SK-N-SH (cell line): ENCODE measurements at regions not wholly inside any gene's neighbourhood (a gene's known extent, or its start where the extent isn't known, plus 50 kb on each side); places are given as distances from the start of the nearest gene placed in this dataset.

ENCODE experiments used
- CTCF ChIP-seq: fragments of 200-600 bp; sonication (generic); IDR thresholded peaks from 2 replicates; pipeline ENCODE4 v1.6.1; 2017; ENCODE audit warnings: antibody characterized with exemption, mild to moderate bottlenecking, moderate library complexity
- FOXM1 ChIP-seq: IDR thresholded peaks from 2 replicates; pipeline ENCODE4 v1.4.0; 2012; ENCODE audit warnings: low read depth, mild to moderate bottlenecking
- POLR2AphosphoS5 ChIP-seq: IDR thresholded peaks from 2 replicates; pipeline ENCODE4 v1.6.1; 2012; ENCODE audit warnings: low read depth, low read length
- REST ChIP-seq: IDR thresholded peaks from 2 replicates; pipeline ENCODE4 v1.6.1; 2012; ENCODE audit warnings: mild to moderate bottlenecking, low read depth, low read length, moderate library complexity
- TAF1 ChIP-seq: IDR thresholded peaks from 2 replicates; pipeline ENCODE4 v1.6.1; 2012; ENCODE audit warnings: low read depth, mild to moderate bottlenecking, low read length, moderate library complexity, borderline replicate concordance

GRCh38 chr10:108586424-108586823 lies 1336.9 kb downstream of the XPNPEP1 start:
- no peak for TF ChIP-seq REST
- TF ChIP-seq TAF1: no peak
- TF ChIP-seq POLR2AphosphoS5: no peak
- no peak for TF ChIP-seq FOXM1
- TF ChIP-seq CTCF: no peak
